Neural progenitor cell (in vitro differentiated cells): ENCODE measurements at regions not wholly inside any gene's neighbourhood (a gene's known extent, or its start where the extent isn't known, plus 50 kb on each side); places are given as distances from the start of the nearest gene placed in this dataset.

Source experiments
- DNase-seq: peaks from one replicate; pipeline ENCODE4 v3.0.0-alpha.2; 2016; ENCODE audit warnings: low spot score
- H2AFZ ChIP-seq: fragments of 200-600 bp; sonication (generic); replicated peaks from 2 replicates; pipeline ENCODE4 v1.6.1; 2016; ENCODE audit warnings: antibody characterized with exemption
- H3F3A ChIP-seq: fragments of 200-600 bp; sonication (generic); 2 replicates; pipeline ENCODE4 v1.6.1; 2016; ENCODE audit warnings: antibody characterized with exemption, low read depth
- H3K27ac ChIP-seq: fragments of 200-600 bp; sonication (generic); 2 replicates; pipeline ENCODE4 v1.5.1; 2016; ENCODE audit warnings: mild to moderate bottlenecking
- H3K27me3 ChIP-seq: fragments of 200-600 bp; sonication (generic); 2 replicates; pipeline ENCODE4 v1.6.1; 2016; ENCODE audit warnings: mild to moderate bottlenecking, moderate library complexity
- H3K36me3 ChIP-seq: fragments of 200-600 bp; sonication (generic); 2 replicates; pipeline ENCODE4 v1.5.1; 2016
- H3K4me1 ChIP-seq: fragments of 200-600 bp; sonication (generic); 2 replicates; pipeline ENCODE4 v1.6.1; 2016; ENCODE audit warnings: mixed run types
- H3K4me2 ChIP-seq: fragments of 200-600 bp; sonication (generic); 2 replicates; pipeline ENCODE4 v1.6.1; 2016
- H3K4me3 ChIP-seq: fragments of 200-600 bp; sonication (generic); 2 replicates; pipeline ENCODE4 v1.5.1; 2016
- H3K79me2 ChIP-seq: fragments of 200-600 bp; sonication (generic); 2 replicates; pipeline ENCODE4 v1.6.1; 2016; ENCODE audit warnings: low read depth
- H3K9ac ChIP-seq: fragments of 200-600 bp; sonication (generic); 2 replicates; pipeline ENCODE4 v1.6.1; 2016
- H3K9me3 ChIP-seq: fragments of 200-600 bp; sonication (generic); 2 replicates; pipeline ENCODE4 v1.5.1; 2016; ENCODE audit warnings: low read depth
- H4K20me1 ChIP-seq: fragments of 200-600 bp; sonication (generic); 2 replicates; pipeline ENCODE4 v1.6.1; 2016; ENCODE audit warnings: low read depth
- H3K27ac Mint-ChIP-seq: 3 replicates; pipeline ENCODE4 v1.8.0; 2021; ENCODE audit warnings: mixed read lengths
- H3K27me3 Mint-ChIP-seq: 2 replicates; pipeline ENCODE4 v1.8.0; 2022; ENCODE audit warnings: low read depth, mild to moderate bottlenecking, inconsistent platforms, moderate library complexity, mixed read lengths; ENCODE audit not compliant: insufficient read depth
- H3K36me3 Mint-ChIP-seq: 3 replicates; pipeline ENCODE4 v1.8.0; 2021; ENCODE audit warnings: mixed read lengths
- H3K4me1 Mint-ChIP-seq: 3 replicates; pipeline ENCODE4 v1.8.0; 2021; ENCODE audit warnings: mixed read lengths
- H3K4me3 Mint-ChIP-seq: 3 replicates; pipeline ENCODE4 v1.8.0; 2021; ENCODE audit warnings: mild to moderate bottlenecking, moderate library complexity, mixed read lengths
- H3K9me3 Mint-ChIP-seq: 3 replicates; pipeline ENCODE4 v1.8.0; 2020; ENCODE audit warnings: mixed read lengths
- CTCF ChIP-seq: fragments of 200-600 bp; sonication (generic); IDR thresholded peaks from 2 replicates; pipeline ENCODE4 v1.5.1; 2017; ENCODE audit warnings: antibody characterized with exemption, mild to moderate bottlenecking
- EZH2 ChIP-seq: fragments of 200-600 bp; sonication (generic); IDR thresholded peaks from 2 replicates; pipeline ENCODE4 v1.6.1; 2017; ENCODE audit warnings: antibody characterized with exemption, mild to moderate bottlenecking, moderate library complexity
- EZH2phosphoT487 ChIP-seq: fragments of 200-600 bp; sonication (generic); IDR thresholded peaks from 2 replicates; pipeline ENCODE4 v1.6.1; 2017; ENCODE audit warnings: antibody characterized with exemption

GRCh38 chr3:137693791-137694190 is 70.3 kb upstream of the SOX14 start:
- no peak for DNase-seq
- Mint-ChIP-seq H3K27ac (no peak overlapping the region), H3K9me3 (no peaks in the 10 kb centered on the region), H3K4me1 (peaks cover 28% of the 10 kb centered on the region), H3K36me3 (no peaks in the 10 kb centered on the region), H3K4me3 (no peak overlapping the region), H3K27me3 (peaks cover 8% of the 10 kb centered on the region)
- peak overlapping the region; percentile 5 for H3K4me2 ChIP-seq
- H3K27ac ChIP-seq: no peak overlapping the region
- no peaks in the 10 kb centered on the region for H3K9me3 ChIP-seq
- H3F3A ChIP-seq: peaks cover 16% of the 10 kb centered on the region
- H3K27me3 ChIP-seq: peaks cover 7% of the 10 kb centered on the region
- no peak for TF ChIP-seq EZH2phosphoT487
- no peak for TF ChIP-seq CTCF
- no peak for TF ChIP-seq EZH2
- no peak overlapping the region for H3K9ac ChIP-seq
- H3K4me3 ChIP-seq: no peak overlapping the region
- no peaks in the 10 kb centered on the region for H3K79me2 ChIP-seq
- no peaks in the 10 kb centered on the region for H4K20me1 ChIP-seq
- H2AFZ ChIP-seq: no peak overlapping the region
- H3K4me1 ChIP-seq: peaks cover 25% of the 10 kb centered on the region
- H3K36me3 ChIP-seq: no peaks in the 10 kb centered on the region

- H3K9me3 Mint-ChIP-seq: no peaks in the 10 kb centered on the region
- TF ChIP-seq EZH2 (no peak), EZH2phosphoT487 (no peak), CTCF (no peak)
- H3K4me1 Mint-ChIP-seq: peaks cover 28% of the 10 kb centered on the region
- Histone ChIP-seq H3K4me3 (no peak overlapping the region), H3K4me1 (peaks cover 25% of the 10 kb centered on the region), H3K9me3 (no peaks in the 10 kb centered on the region), H3F3A (peaks cover 16% of the 10 kb centered on the region), H3K27ac (no peak overlapping the region), H3K27me3 (peaks cover 7% of the 10 kb centered on the region), H3K9ac (no peak overlapping the region), H2AFZ (no peak overlapping the region), H3K79me2 (no peaks in the 10 kb centered on the region), H3K36me3 (no peaks in the 10 kb centered on the region), H3K4me2 (peak overlapping the region; percentile 5), H4K20me1 (no peaks in the 10 kb centered on the region)
- H3K27me3 Mint-ChIP-seq: peaks cover 6% of the 10 kb centered on the region
- H3K36me3 Mint-ChIP-seq: no peaks in the 10 kb centered on the region
- H3K4me3 Mint-ChIP-seq: no peak overlapping the region
- DNase-seq: no peak
- H3K27ac Mint-ChIP-seq: no peak overlapping the region
These were observed 69.3 kb upstream of the SOX14 start for GRCh38 chr3:137694836-137695235.

- peak overlapping the region; percentile 67 for H3K27ac Mint-ChIP-seq
- H3K36me3 ChIP-seq: no peaks in the 10 kb centered on the region
- no peaks in the 10 kb centered on the region for H3K79me2 ChIP-seq
- DNase-seq: no peak
- peaks cover 5% of the 10 kb centered on the region for H3K27me3 Mint-ChIP-seq
- no peak for TF ChIP-seq CTCF
- TF ChIP-seq EZH2: no peak
- TF ChIP-seq EZH2phosphoT487: no peak
- H3K4me2 ChIP-seq: no peak overlapping the region
- no peak overlapping the region for H3K27ac ChIP-seq
- peaks cover 7% of the 10 kb centered on the region for H3K27me3 ChIP-seq
- no peaks in the 10 kb centered on the region for H3K36me3 Mint-ChIP-seq
- H3F3A ChIP-seq: peaks cover 16% of the 10 kb centered on the region
- peaks cover 28% of the 10 kb centered on the region for H3K4me1 Mint-ChIP-seq
- H3K9me3 ChIP-seq: no peaks in the 10 kb centered on the region
- no peak overlapping the region for H3K9ac ChIP-seq
- H2AFZ ChIP-seq: no peak overlapping the region
- H3K4me3 ChIP-seq: no peak overlapping the region
- H4K20me1 ChIP-seq: no peaks in the 10 kb centered on the region
- H3K4me3 Mint-ChIP-seq: no peak overlapping the region
- no peaks in the 10 kb centered on the region for H3K9me3 Mint-ChIP-seq
- peaks cover 25% of the 10 kb centered on the region for H3K4me1 ChIP-seq
These were observed 68.8 kb upstream of the SOX14 start for GRCh38 chr3:137695351-137695750.
